OCI-LY3 (cell line): ENCODE measurements at regions not wholly inside any gene's neighbourhood (a gene's known extent, or its start where the extent isn't known, plus 50 kb on each side); places are given as distances from the start of the nearest gene placed in this dataset.

Experiments
- H2AFZ ChIP-seq: fragments of 200-600, 300-600 bp; shearing (Covaris generic); 2 replicates; pipeline ENCODE4 v1.6.0; 2014; ENCODE audit warnings: antibody characterized with exemption, low read depth, low read length
- H3K27ac ChIP-seq: fragments of 200-600, 300-600 bp; sonication (generic); 2 replicates; pipeline ENCODE4 v1.5.1; 2014; ENCODE audit warnings: mild to moderate bottlenecking, low read length, moderate library complexity, mixed read lengths
- H3K27me3 ChIP-seq: fragments of 200-600, 300-600 bp; sonication (generic); 2 replicates; pipeline ENCODE4 v1.6.1; 2014; ENCODE audit warnings: low read depth, low read length, mixed read lengths
- H3K36me3 ChIP-seq: fragments of 200-600, 300-600 bp; sonication (generic); replicated peaks from 2 replicates; pipeline ENCODE3; 2014; ENCODE audit warnings: low read depth, low read length, mixed read lengths
- H3K4me1 ChIP-seq: fragments of 300-600, 200-600 bp; sonication (generic); 2 replicates; pipeline ENCODE4 v1.6.1; 2014; ENCODE audit warnings: low read length, mixed read lengths
- H3K4me2 ChIP-seq: fragments of 200-600, 300-600 bp; sonication (generic); 2 replicates; pipeline ENCODE4 v1.6.1; 2014; ENCODE audit warnings: low read length, mixed read lengths
- H3K4me3 ChIP-seq: fragments of 300-600, 200-600 bp; sonication (generic); 2 replicates; pipeline ENCODE4 v1.5.1; 2014; ENCODE audit warnings: antibody characterized with exemption, mild to moderate bottlenecking, low read length, moderate library complexity
- H3K79me2 ChIP-seq: fragments of 300-600, 200-600 bp; shearing (Covaris generic); 2 replicates; pipeline ENCODE4 v1.6.1; 2014; ENCODE audit warnings: mild to moderate bottlenecking, low read length, mixed read lengths
- H3K9ac ChIP-seq: fragments of 300-600, 200-600 bp; shearing (Covaris generic); 2 replicates; pipeline ENCODE4 v1.6.0; 2014; ENCODE audit warnings: mild to moderate bottlenecking, low read length, moderate library complexity
- H3K9me3 ChIP-seq: fragments of 200-600, 300-600 bp; shearing (Covaris generic); 2 replicates; pipeline ENCODE4 v1.6.1; 2014; ENCODE audit warnings: low read length, mixed read lengths; ENCODE audit not compliant: insufficient read depth
- H4K20me1 ChIP-seq: fragments of 200-600, 300-600 bp; sonication (generic); 2 replicates; pipeline ENCODE4 v1.6.1; 2016; ENCODE audit warnings: low read length, mixed read lengths; ENCODE audit not compliant: insufficient read depth
- EZH2phosphoT487 ChIP-seq: fragments of 200-600 bp; shearing (Covaris generic); IDR thresholded peaks from 2 replicates; pipeline ENCODE4 v1.6.1; 2018; ENCODE audit warnings: antibody characterized with exemption, mixed run types, low read depth
- TF ChIP-seq, protein P1 (sequence below): fragments of 200-600, 300-600 bp; sonication (generic); IDR thresholded peaks from 2 replicates; pipeline ENCODE4 v1.5.1; 2014; ENCODE audit warnings: antibody characterized with exemption, low read length, low read depth

- Histone ChIP-seq H3K4me1 (no peaks in the 10 kb centered on the region), H3K36me3 (no peaks in the 10 kb centered on the region), H3K4me3 (no peak overlapping the region), H4K20me1 (no peaks in the 10 kb centered on the region), H3K27me3 (no peaks in the 10 kb centered on the region; the same call in 1 of the 2 replicates), H3K9ac (no peak overlapping the region), H3K79me2 (no peaks in the 10 kb centered on the region), H3K9me3 (no peaks in the 10 kb centered on the region), H2AFZ (no peak overlapping the region), H3K27ac (no peak overlapping the region), H3K4me2 (no peak overlapping the region)
- TF ChIP-seq, protein P1, sequence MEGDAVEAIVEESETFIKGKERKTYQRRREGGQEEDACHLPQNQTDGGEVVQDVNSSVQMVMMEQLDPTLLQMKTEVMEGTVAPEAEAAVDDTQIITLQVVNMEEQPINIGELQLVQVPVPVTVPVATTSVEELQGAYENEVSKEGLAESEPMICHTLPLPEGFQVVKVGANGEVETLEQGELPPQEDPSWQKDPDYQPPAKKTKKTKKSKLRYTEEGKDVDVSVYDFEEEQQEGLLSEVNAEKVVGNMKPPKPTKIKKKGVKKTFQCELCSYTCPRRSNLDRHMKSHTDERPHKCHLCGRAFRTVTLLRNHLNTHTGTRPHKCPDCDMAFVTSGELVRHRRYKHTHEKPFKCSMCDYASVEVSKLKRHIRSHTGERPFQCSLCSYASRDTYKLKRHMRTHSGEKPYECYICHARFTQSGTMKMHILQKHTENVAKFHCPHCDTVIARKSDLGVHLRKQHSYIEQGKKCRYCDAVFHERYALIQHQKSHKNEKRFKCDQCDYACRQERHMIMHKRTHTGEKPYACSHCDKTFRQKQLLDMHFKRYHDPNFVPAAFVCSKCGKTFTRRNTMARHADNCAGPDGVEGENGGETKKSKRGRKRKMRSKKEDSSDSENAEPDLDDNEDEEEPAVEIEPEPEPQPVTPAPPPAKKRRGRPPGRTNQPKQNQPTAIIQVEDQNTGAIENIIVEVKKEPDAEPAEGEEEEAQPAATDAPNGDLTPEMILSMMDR = no peak
- TF ChIP-seq EZH2phosphoT487 = no peak
Observed at GRCh38 chr10:25083546-25084111, 67.2 kb downstream of the THNSL1 start.

DNA sequence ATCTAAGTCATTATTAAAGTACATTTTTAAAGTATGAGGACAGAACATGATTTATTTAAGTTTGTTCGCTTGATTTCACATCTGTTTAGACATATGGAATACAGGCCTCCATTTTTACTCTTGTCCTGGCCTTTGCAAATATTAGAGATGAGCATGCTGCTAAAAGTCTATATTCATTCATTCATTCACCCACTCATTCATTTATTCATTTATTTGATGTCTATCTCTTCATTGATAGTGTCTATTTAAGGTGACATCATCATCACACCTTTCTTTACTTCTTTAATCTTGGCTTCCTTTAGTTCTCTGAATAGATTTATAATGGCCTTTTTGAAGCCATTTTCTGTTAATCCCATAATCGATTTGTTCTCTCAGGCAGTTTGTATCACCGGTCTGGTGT lies 68.0 kb downstream of the THNSL1 start:
- H3K4me3 ChIP-seq = no peak overlapping the region
- TF ChIP-seq, protein P1 = no peak
- no peak for TF ChIP-seq EZH2phosphoT487
- H3K4me2 ChIP-seq = no peak overlapping the region
- H3K9me3 ChIP-seq = no peaks in the 10 kb centered on the region
- no peak overlapping the region for H3K27ac ChIP-seq
- H4K20me1 ChIP-seq = no peaks in the 10 kb centered on the region
- no peaks in the 10 kb centered on the region; the same call in 1 of the 2 replicates for H3K27me3 ChIP-seq
- H2AFZ ChIP-seq = no peak overlapping the region
- no peaks in the 10 kb centered on the region for H3K4me1 ChIP-seq
- H3K79me2 ChIP-seq = no peaks in the 10 kb centered on the region
- H3K9ac ChIP-seq = no peak overlapping the region
- H3K36me3 ChIP-seq = no peaks in the 10 kb centered on the region

- Histone ChIP-seq H3K9me3 (no peaks in the 10 kb centered on the region), H3K4me3 (no peak overlapping the region), H3K27me3 (no peaks in the 10 kb centered on the region), H3K4me1 (no peaks in the 10 kb centered on the region), H3K4me2 (no peak overlapping the region), H4K20me1 (no peaks in the 10 kb centered on the region), H3K27ac (no peak overlapping the region), H3K9ac (no peak overlapping the region), H3K36me3 (no peaks in the 10 kb centered on the region), H3K79me2 (no peaks in the 10 kb centered on the region), H2AFZ (no peak overlapping the region)
- no peak for TF ChIP-seq EZH2phosphoT487
- TF ChIP-seq, protein P1 = no peak
Observed at GRCh38 chr10:25094590-25094989, 78.2 kb downstream of the THNSL1 start.

- Histone ChIP-seq H3K9me3 (no peaks in the 10 kb centered on the region), H3K9ac (no peak overlapping the region), H3K79me2 (no peaks in the 10 kb centered on the region), H3K4me2 (no peak overlapping the region), H3K36me3 (no peaks in the 10 kb centered on the region), H3K27me3 (no peaks in the 10 kb centered on the region), H4K20me1 (no peaks in the 10 kb centered on the region), H3K4me3 (no peak overlapping the region), H2AFZ (no peak overlapping the region), H3K4me1 (no peaks in the 10 kb centered on the region), H3K27ac (no peak overlapping the region)
- TF ChIP-seq, protein P1 = no peak
- no peak for TF ChIP-seq EZH2phosphoT487
Observed at GRCh38 chr10:25097669-25098411, 77.0 kb upstream of the GPR158 start.
